KG1 (cell line): ENCODE measurements at regions not wholly inside any gene's neighbourhood (a gene's known extent, or its start where the extent isn't known, plus 50 kb on each side); places are given as distances from the start of the nearest gene placed in this dataset.

ENCODE experiments used
- DNase-seq: peaks from one replicate; lab custom pipeline; 2025; lab: John Stamatoyannopoulos, UW

DNA sequence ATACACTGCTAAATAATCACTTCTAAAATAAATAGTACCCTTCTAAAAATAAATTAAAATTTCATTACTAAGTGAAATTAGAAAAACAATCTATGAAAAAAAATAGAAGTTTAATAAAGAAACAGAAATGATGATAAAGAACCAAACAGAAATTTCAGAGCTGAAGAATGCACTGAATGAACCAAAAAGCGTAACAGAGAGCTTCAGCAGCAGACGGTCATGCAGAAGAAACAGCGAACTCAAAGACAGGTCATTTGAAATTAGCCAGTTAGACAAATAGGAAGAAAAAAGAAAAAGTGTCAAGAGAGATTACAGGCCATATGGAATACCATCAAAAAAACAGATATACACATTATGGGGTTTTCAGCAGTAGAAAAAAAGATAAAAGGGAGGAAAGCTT, 706.7 kb downstream of the TBC1D32 start:
- no peak for DNase-seq

- DNase-seq: no peak
Observed at GRCh38 chr6:120622127-120622631, 712.1 kb downstream of the TBC1D32 start.

- DNase-seq: no peak
Observed at GRCh38 chr6:120620900-120621299, 713.4 kb downstream of the TBC1D32 start.

DNA sequence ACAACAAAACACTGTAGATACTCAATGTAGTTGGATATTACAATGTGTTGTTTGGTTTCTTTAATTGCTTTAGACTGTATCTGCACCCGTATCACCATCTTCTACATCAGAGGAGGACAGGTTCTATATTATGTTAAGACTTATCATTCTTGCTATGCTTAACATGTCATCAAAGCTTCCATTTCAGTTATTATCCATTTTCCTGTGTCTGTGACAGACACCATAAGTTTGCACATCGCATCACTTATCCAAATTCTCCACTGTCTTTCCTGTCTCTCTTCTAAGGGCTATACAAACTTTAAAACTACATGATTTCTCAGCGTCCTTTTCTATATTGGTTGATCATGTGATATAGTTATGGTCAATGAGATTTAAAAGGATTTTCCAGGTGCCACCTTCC, 719.0 kb downstream of the TBC1D32 start:
- DNase-seq: no peak

GRCh38 chr6:120614723-120615122, 719.6 kb downstream of the TBC1D32 start:
- DNase-seq: no peak

GRCh38 chr6:120608826-120609225, 725.5 kb downstream of the TBC1D32 start:
- no peak for DNase-seq

DNA sequence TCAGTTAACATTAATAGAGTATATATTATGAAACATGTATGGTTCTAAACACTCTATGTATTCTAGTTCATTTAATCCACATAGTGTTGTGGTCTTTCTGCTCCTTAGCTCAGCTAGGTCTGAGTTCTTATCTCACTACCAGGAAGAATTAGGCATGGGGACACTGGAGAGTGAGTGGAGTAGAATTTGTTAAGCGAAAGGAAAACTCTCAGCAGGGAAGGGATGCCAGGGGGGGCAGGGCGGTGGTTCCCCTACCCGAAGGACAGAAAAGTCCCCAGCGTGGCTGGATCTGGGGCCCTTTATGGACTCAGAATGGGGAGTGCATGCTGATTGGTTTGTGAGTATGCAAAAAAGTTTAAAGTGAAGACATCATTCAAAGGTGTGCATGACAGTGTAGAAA, 727.5 kb downstream of the TBC1D32 start:
- no peak for DNase-seq

GRCh38 chr6:120604510-120604909, 729.8 kb downstream of the TBC1D32 start:
- DNase-seq: no peak

GRCh38 chr6:120590611-120591010, 743.7 kb downstream of the TBC1D32 start:
- DNase-seq: no peak

- DNase-seq: no peak
Observed at GRCh38 chr6:120588424-120588823, 745.9 kb downstream of the TBC1D32 start.

DNA sequence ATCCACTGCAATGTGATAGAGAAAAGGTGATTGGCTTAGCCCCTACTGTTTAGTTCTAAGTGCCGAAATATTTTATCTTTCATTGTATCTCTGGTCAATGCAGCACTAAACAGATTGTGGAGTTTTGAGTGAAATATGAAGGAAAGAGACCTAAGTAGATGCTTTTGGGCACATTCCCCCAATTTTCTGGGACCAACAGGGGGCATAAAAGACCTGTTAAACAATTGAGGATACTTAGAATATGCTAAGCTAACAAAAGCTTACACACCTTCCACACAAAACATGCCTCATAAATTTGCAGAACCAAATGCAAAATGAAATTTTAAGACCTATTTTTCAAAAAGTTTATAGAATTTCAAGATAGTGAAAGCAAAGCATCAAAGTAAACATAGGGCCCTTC, 746.9 kb downstream of the TBC1D32 start:
- no peak for DNase-seq

DNA sequence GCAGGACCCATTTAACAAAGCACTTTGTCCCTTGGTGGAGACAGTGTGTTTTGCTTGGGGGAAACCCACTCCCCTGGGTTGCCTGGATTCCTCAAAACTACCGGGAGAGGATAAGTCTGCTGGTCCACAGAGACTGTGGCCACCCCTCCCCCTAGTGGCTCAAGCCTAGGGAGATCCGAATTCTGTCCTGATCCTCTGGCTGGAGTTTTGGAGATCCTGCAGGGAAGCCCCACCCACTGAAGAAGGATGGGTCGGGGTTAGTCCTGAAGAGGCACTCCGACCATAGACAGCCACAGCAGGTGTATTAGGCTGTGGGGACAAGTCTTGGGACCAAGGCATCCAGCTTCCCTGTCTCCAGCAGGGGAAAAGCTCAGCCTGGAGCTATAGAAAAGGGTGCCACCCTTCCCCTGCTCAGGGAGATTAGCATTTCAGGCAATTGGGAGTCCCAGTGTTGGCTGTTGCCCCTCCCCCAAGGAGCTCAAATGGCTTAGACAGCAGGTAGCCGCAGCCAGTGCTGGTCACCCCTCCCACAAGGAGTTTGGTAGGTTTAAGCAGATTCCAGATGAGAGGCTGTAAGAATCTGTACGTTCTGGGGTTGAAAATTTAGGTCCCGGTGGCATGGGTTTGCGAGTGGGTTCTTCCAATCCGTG, 750.0 kb downstream of the TBC1D32 start:
- DNase-seq: no peak

- DNase-seq: no peak
Observed at GRCh38 chr6:120576061-120576460, 758.2 kb downstream of the TBC1D32 start.

GRCh38 chr6:120569714-120570113, 764.6 kb downstream of the TBC1D32 start:
- DNase-seq: no peak

DNA sequence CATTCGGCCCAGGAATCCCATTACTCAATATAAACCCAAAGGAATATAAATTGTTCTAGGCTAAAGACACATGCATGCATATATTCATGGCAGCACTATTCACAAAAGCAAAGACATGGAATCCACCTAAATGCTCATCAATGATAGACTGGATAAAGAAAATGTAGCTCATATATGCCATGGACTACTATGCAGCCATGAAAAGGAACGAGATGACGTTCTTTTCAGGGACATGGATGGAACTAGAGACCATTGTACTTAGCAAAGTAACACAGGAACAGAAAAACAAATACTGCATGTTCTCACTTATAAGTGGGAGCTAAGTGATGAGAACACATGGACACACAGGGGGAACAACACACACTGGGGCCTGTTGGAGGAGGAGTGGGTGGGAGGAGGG, 769.5 kb downstream of the TBC1D32 start:
- DNase-seq: no peak

DNA sequence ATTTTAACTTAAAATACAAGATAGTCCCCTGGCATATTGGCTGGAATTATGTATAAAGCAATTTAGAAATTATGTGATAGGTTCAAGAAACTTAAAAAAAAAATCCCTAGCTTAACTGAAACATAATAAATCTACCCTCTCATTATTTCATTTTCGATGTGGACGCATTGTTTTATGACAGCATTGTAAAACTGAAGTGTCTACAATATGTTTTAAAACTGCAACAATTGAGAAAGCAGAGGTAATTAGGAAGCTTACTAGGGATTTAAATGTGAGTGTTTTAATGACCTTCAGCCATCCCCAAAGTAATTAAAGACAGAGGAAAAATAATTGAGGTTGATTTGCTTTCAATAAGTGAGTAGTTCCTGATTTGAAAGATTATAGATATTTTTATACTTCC, 776.0 kb downstream of the TBC1D32 start:
- DNase-seq: no peak

- DNase-seq: no peak
Observed at GRCh38 chr6:120557554-120557953, 776.7 kb downstream of the TBC1D32 start.

DNA sequence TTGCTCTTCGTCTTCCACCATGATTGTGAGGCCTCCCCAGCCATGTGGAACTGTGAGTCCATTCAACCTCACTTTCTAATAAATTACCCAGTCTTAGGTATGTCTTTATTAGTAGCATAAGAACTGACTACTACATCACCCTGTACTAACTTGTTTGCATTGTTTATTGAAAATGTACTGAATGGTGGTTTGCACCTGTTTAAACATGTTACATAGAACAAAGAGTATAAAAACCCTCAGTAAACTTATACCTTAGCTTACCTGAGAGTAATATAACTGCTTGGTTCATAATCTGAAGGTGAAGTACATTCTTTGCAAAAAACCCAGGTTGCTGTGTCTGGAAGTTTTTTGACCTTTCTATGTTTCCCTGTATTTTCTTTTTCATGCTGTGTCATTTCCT, 777.8 kb downstream of the TBC1D32 start:
- DNase-seq: no peak

DNA sequence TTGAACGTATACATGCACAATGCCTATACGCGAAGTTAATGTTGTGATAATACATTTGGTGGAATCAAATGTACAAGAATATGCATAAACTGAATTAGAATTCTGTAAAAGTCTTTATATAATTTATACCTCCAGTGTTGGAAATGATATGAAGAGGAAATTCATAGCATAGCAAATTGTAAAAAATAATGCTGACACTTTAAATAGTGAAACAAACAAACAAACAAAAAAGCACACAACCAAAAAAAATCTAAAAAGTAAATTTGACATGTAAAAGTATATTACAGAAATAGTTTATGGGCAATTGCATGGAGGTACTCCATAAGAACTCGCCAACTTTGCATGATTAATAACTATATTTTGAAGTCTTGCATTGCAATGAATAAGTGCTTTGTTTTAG, 780.9 kb downstream of the TBC1D32 start:
- DNase-seq: no peak

DNA sequence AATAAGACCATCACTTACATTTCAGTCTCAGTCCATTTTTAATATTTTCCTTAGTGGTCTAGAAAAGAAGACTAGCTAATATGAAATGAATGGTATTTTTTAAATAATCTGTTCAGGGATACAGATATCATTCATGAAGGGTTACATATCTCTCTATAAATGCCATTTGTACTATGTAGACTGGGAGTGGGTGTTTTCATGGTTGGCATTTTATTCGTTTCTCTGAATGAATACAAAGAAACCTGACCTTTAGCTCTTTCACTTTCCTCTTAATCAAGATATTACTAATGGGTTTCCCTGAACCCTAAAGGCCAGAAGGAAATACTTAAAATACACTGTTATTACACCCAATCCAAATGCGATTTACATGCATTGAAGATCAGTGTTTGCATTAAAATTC, 788.9 kb downstream of the TBC1D32 start:
- DNase-seq: no peak

GRCh38 chr6:120534954-120535353, 799.3 kb downstream of the TBC1D32 start:
- DNase-seq: no peak

- no peak for DNase-seq
Observed at GRCh38 chr6:120526576-120526975, 807.7 kb downstream of the TBC1D32 start.

- DNase-seq: no peak
Observed at GRCh38 chr6:120514544-120514943, 819.7 kb downstream of the TBC1D32 start.

- DNase-seq: no peak
Observed at GRCh38 chr6:120511712-120512111, 822.6 kb downstream of the TBC1D32 start.
